NT2/D1 (cell line): ENCODE measurements at regions not wholly inside any gene's neighbourhood (a gene's known extent, or its start where the extent isn't known, plus 50 kb on each side); places are given as distances from the start of the nearest gene placed in this dataset.

ENCODE experiments used
- SUZ12 ChIP-seq: IDR thresholded peaks from 2 replicates; pipeline ENCODE4 v1.6.1; 2011; ENCODE audit not compliant: insufficient read length, insufficient read depth; ENCODE audit errors: extremely low read depth
- YY1 ChIP-seq: IDR thresholded peaks from 2 replicates; pipeline ENCODE4 v1.6.1; 2011; ENCODE audit not compliant: insufficient read length, insufficient read depth

DNA sequence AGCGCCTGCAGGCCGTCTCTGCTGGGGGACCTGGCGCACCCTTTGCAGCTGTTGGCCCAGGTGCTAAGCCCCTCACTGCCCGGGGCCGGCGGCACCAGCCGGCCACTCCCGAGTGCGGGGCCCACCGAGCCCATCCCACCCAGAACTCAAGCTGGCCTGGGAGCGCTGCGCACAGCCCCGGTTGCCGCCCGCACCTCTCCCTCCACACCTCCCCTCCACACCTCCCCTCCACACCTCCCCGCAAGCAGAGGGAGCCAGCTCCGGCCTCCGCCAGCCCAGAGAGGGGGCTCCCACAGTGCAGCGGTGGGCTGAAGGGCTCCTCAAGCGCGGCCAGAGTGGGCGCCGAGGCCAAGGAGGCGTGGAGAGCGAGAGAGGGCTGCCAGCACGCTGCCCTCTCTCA is 177.8 kb upstream of the KAZN start:
- TF ChIP-seq YY1 (no peak), SUZ12 (no peak)
